Mucosa of descending colon (tissue), 3 donors: ENCODE measurements at regions not wholly inside any gene's neighbourhood (a gene's known extent, or its start where the extent isn't known, plus 50 kb on each side); places are given as distances from the start of the nearest gene placed in this dataset.

ENCODE experiments used
- ATAC-seq: fragments of 200-7000 bp; cut with Tn5 transposase; one replicate; pipeline ENCODE4 v1.9.1; 2020; ENCODE audit warnings: mild to moderate bottlenecking, moderate library complexity
- DNase-seq, 3 donors: peaks; one replicate each; pipeline ENCODE4 v3.0.0-alpha.2; 2020
- H3K36me3 ChIP-seq: fragments of 200-600 bp; one replicate; pipeline ENCODE4 v1.8.0; 2021; ENCODE audit warnings: low read depth, mild to moderate bottlenecking
- H3K4me1 ChIP-seq: fragments of 200-600 bp; one replicate; pipeline ENCODE4 v1.8.0; 2021; ENCODE audit warnings: low read depth, mild to moderate bottlenecking
- H3K4me3 ChIP-seq: fragments of 200-600 bp; one replicate; pipeline ENCODE4 v1.8.0; 2021; ENCODE audit warnings: mild to moderate bottlenecking
- H3K9me3 ChIP-seq: fragments of 200-600 bp; one replicate; pipeline ENCODE4 v1.8.0; 2021; ENCODE audit warnings: mild to moderate bottlenecking
- intact Hi-C, 2 donors: fragments of 100-400 bp; cut with DNase I in 1 of 2; cut with micrococcal nuclease in 1 of 2; formaldehyde crosslinking; loops; one replicate each; pipeline versions ENCODE4 v1.11.0 to v1.11.1; 2022; cut with DNase I, micrococcal nuclease
- TF ChIP-seq, protein P1 (sequence below): fragments of 200-600 bp; IDR thresholded peaks from one replicate; pipeline ENCODE4 v1.8.0; 2022; ENCODE audit warnings: antibody characterized with exemption, mild to moderate bottlenecking
- donor health status: DM: no; HTN: no; CAD: no; lungs with moderate emphysema.
- donor health status: DM: no; HTN: no; CAD: no.
- donor health status: DM: no; HTN: yes; CAD: no.

DNA sequence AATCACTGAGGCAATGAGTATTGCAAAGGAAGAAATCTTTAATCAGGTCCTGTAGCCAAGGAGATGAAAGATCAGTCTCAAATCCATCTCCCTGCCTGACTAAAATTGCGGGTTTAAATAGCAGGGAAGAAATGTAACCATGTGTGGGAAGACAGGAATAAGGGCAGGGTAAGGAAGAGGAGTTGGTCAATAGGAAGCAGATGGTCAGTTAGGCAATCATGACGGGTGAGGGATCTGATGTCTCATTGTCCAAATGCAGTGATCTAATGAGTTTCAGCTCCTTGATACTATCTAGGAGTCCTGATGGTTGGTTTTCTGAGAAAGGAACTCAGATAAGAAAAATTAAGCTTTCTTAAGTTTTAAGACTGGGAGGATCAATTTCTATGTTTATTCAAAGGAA lies 200.8 kb downstream of the SPATA18 start:
- no peaks in the 10 kb centered on the region for H3K4me1 ChIP-seq
- ATAC-seq (no peak), DNase-seq (no peak)
- intact Hi-C loops: no loop called here
- TF ChIP-seq, protein P1, sequence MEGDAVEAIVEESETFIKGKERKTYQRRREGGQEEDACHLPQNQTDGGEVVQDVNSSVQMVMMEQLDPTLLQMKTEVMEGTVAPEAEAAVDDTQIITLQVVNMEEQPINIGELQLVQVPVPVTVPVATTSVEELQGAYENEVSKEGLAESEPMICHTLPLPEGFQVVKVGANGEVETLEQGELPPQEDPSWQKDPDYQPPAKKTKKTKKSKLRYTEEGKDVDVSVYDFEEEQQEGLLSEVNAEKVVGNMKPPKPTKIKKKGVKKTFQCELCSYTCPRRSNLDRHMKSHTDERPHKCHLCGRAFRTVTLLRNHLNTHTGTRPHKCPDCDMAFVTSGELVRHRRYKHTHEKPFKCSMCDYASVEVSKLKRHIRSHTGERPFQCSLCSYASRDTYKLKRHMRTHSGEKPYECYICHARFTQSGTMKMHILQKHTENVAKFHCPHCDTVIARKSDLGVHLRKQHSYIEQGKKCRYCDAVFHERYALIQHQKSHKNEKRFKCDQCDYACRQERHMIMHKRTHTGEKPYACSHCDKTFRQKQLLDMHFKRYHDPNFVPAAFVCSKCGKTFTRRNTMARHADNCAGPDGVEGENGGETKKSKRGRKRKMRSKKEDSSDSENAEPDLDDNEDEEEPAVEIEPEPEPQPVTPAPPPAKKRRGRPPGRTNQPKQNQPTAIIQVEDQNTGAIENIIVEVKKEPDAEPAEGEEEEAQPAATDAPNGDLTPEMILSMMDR: no peak
- H3K9me3 ChIP-seq: no peaks in the 10 kb centered on the region
- H3K36me3 ChIP-seq: no peaks in the 10 kb centered on the region
- H3K4me3 ChIP-seq: no peak overlapping the region

DNA sequence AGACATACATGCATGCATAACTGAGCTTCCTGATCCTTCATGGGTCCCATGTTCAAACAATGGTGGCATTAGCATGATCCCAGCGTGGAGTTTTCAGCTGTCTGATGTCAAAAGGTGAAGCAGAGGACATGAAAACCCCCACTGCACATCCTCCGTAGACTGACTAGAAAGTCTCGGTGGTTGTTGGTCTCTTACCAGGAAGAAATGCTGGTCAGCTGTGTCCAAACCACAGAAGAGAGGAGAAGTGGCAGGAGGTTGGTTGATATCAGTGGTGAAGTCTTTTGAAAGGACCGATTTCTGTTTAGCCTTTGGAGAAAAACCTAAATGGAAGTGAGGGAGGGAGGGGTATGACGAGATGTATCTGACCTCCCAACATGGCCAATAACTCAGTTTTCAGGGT lies 201.9 kb downstream of the SPATA18 start:
- intact Hi-C loops: no loop called here
- ATAC-seq: no peak
- TF ChIP-seq, protein P1: no peak

GRCh38 chr4:52256522-52256921 lies 205.4 kb downstream of the SPATA18 start:
- DNase-seq: no peak
- intact Hi-C loops: no loop called here
- Histone ChIP-seq H3K4me1 (no peaks in the 10 kb centered on the region), H3K9me3 (no peaks in the 10 kb centered on the region), H3K36me3 (no peaks in the 10 kb centered on the region), H3K4me3 (no peak overlapping the region)
- TF ChIP-seq, protein P1: no peak
- ATAC-seq: no peak

More for the DNA sequence above, 201.9 kb downstream of the SPATA18 start:
- Histone ChIP-seq H3K4me3 (no peak overlapping the region), H3K9me3 (no peaks in the 10 kb centered on the region), H3K36me3 (no peaks in the 10 kb centered on the region), H3K4me1 (no peaks in the 10 kb centered on the region)
- DNase-seq: no peak

DNA sequence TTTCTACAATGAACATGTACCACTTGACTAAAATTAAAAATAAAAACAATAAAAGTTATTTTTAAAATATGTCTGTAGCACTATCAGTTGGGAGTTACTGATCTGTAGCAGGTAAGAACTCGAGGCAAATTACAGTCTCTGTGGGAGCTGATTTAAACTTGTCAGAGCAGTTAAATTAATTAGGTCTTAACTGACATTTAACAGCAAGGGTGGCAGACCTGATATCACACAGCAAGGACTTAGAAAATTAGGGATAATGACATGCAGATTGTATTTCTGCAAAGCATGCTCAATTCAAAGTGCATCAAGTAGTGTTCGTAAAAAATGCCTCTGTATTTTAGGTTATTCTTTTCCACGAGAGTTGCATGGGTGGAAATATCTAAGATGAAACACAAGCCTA lies 208.9 kb downstream of the SPATA18 start:
- no peaks in the 10 kb centered on the region for H3K4me1 ChIP-seq
- ATAC-seq: no peak
- intact Hi-C loops: no loop called here

GRCh38 chr4:52260514-52261210 lies 209.6 kb downstream of the SPATA18 start:
- Histone ChIP-seq H3K4me3 (no peak overlapping the region), H3K4me1 (no peaks in the 10 kb centered on the region), H3K9me3 (no peaks in the 10 kb centered on the region), H3K36me3 (no peaks in the 10 kb centered on the region)
- TF ChIP-seq, protein P1: no peak
- intact Hi-C loops: no loop called here
- DNase-seq (peak in 1 of 3 donors; percentile 9), ATAC-seq (no peak)

More for the DNA sequence above, 208.9 kb downstream of the SPATA18 start:
- Histone ChIP-seq H3K9me3 (no peaks in the 10 kb centered on the region), H3K4me3 (no peak overlapping the region), H3K36me3 (no peaks in the 10 kb centered on the region)
- DNase-seq: no peak
- TF ChIP-seq, protein P1: no peak
